HG02678 (cell line): ENCODE measurements at regions not wholly inside any gene's neighbourhood (a gene's known extent, or its start where the extent isn't known, plus 50 kb on each side); places are given as distances from the start of the nearest gene placed in this dataset.

ENCODE experiments used
- ATAC-seq: cut with Tn5 transposase; IDR thresholded peaks from one replicate; pipeline ENCODE4 v1.9.1; 2021; ENCODE audit warnings: mild to moderate bottlenecking, moderate library complexity; ENCODE audit not compliant: unreplicated experiment

DNA sequence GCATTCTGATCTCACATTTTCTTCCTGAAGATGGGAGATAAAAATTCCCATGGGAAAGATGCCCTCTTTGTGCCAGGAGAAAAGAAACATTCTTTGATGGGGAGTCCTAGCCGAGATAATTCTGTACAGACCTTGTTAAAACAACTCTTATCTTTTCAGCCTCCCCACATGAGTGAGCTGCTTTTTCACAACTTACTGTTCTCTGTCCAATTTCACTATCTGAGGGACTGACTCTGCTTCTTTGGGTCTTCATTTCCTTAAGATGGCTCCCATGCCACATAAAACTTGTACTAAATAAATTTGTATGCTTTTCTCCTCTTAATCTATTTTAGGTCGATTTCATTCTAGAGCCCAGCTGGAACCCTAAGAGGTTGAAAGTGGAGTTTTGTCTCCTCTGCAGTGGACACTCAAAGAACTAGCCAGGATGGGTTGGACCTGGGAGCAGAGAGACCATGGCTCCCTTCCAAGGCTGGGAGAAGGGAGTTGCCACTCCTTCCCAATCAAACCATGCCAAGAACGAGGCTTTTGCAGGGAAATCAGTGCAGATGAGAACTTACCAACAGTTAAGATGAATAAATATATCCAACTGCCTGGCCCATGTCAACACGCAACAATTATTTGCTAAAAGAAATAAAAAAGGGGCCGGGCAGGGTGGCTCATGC, 285.8 kb upstream of the SULF2 start:
- no peak for ATAC-seq

DNA sequence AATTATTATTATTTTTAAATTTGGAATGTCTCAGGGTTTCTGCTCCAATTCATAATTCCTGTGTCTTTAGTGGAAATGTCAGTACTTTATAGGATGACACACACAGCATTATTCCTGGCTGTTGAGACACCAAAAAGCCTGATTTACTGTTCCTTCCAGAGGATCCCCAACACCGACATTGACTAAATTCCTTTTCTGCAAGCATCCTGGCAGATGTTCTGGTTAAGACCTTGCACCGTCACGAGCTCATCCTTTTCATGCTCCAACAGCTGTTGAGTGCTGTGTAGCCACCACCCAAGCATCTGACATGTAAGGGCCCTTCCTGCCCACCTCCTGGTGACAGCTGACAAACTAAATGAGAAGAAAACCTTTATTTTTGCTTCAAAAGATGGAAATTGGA, 284.3 kb upstream of the SULF2 start:
- ATAC-seq, result no peak

DNA sequence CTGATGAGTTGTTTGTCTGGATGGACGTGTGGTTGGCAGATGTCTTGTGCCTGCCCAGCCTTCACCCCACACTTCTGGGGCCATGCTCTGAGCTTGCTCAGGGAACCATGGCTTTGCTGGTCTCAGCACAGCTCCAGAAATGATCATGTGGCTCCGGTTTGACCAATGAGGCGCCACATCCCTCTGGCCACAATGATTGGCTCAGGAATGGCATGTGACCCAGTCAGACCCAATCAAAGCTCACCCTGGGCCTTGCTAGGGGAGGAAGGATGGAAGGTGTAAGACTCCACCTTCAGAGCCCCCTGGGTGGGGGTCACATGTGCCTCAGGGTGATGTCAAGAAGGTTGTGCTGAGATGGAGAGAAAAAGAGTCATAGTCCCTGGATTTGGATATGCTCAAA, 281.6 kb upstream of the SULF2 start:
- no peak for ATAC-seq

DNA sequence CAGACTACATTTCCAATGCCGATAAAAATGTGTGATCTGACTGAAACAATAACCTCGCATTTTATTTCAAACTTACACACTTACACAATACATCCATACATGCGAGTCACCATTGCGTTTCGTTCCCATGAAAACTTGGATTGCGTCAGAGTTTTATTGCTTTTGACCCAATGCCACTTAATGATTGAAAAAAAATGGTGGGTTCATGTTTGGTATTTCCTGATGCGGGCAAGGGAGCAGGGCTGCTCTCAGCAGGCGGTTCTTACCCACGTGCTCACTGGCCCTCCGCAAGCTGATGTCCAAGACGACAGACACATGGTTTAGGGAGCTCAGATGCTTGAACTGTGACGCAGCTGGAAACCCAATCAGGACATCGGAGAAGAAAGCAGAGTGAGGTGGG, 281.0 kb upstream of the SULF2 start:
- no peak for ATAC-seq

DNA sequence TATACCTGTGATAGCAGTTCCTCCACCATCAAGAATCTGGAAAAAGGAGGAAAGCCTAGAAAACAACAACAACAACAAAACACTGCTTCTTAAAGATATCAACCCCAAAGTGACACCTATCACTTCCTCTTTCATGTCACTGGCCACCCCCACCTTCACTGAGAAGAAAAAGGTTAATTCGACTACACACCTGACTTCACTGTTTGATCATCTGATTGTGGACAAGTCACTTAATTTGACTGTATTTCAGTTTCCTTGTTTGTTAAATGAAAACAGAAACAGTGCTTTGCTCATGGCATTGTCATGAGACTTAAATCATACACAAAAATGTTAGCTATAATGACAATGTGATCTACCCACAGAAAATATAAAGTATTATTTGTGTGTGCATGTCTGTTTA, 280.6 kb upstream of the SULF2 start:
- ATAC-seq, result no peak

DNA sequence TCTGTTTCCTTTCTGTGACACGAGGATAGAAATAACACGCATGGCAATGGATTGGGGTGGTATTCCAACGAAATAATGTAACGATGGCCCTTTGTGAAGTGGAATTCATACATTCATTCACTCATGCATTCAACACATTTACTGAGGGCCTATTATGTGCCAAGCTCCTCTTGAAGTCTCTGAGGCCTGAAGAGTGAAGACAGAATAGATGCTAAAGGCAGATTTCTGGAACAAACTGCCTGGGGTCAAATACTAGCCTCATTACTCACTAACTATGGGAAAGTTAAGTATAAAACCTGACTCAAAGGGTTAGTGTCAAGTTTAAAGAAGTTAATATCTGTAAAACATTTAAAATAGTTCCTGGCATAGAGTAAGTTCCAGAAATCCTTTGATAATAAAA, 279.6 kb upstream of the SULF2 start:
- no peak for ATAC-seq

DNA sequence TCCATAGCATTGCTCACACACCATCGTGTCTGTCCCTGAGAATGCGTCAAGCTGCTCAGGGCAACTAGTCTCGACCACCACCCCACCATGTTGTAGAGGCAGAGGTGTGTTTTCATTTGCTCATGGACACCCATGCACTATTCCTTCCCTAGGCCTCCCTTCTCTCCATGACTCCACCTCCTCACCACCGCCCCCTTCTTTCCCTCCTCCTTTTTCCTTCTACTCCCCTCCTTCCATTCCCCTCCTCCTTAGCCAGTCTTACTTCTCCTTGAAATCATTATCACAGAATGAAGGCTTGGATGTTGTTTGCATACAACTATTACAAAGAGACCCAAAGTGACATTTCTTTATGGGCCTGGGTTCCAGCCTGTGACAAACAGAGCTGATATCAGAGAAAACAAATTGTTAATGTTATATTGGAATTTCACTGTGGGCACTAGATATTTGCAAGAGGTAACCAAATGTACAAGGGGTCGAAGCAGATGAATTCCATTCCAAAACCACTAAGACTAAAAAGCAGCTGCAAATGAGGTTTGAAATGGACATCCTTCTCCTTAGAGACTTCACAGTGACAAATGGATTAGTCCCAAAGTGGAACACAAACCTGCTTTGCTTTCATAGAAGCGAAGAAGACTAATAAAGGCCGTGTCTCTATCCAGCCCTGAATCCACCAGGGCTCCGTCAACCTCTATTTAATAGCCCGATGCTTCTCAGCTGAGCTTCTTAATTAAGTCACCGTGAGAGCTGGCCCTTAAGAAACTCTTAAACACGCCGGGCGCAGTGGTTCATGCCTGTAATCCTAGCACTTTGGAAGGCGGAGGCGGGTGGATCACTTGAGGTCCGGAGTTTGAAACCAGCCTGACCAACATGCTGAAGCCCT, 275.8 kb upstream of the SULF2 start:
- ATAC-seq, result no peak

DNA sequence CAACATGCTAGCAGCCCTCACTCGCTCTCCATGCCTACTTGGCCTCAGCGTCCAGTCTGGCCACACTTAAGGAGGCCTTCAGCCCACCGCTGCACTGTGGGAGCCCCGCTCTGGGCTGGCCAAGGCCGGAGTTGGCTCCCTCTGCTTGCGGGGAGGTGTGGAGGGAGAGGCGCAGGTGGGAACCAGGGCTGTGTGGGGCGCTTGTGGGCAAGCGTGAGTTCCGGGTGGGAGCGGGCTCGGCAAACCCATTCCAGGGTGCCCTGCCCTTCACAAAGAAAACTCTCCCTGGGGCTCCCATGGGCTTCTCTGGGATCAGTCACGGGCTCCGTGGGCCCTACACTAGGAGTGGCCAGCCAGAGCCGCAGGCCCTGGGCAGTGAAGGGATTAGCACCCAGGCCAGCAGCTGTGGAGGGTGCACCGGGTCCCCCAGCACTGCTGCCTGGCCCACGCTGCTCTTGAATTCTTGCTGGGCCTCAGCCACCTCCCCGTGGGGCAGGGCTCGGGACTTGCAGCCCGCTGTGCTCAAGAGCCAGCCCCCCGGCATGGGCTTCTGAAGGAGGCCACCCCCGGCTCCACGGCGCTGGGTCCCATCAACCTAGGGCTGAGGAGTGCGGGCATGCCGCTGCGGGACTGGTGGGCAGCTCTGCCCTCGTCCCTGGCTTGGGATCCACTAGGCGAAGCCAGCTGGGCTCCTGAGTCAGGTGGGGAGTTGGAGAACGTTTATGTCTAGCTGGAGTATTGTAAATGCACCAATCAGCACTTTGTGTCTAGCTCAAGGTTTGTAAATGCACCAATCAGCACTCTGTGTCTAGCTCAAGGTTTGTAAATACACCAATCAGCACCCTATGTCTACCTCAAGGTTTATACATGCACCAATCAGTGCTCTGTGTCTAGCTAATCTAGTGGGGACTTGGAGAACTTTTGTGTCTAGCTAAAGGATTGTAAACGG, 273.6 kb upstream of the SULF2 start:
- no peak for ATAC-seq

DNA sequence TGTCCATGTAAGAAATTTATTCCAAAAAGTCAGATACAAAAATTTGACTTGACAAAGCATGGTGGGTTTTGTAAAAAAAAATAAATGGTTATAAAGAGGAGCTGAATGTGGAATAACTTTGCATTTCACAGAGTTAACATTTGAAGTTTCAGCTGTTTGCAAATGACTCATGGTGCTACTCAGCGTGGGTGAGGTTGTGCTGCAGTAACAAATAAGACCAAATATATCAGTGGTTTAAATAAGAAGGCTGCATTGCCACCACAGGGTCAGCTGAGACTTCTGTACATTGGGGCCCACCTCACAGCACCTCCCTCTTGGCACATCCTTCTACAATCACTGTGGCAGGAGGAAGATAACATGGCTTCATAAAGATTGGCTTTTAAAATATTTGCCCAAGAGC, 272.5 kb upstream of the SULF2 start:
- ATAC-seq, result no peak

DNA sequence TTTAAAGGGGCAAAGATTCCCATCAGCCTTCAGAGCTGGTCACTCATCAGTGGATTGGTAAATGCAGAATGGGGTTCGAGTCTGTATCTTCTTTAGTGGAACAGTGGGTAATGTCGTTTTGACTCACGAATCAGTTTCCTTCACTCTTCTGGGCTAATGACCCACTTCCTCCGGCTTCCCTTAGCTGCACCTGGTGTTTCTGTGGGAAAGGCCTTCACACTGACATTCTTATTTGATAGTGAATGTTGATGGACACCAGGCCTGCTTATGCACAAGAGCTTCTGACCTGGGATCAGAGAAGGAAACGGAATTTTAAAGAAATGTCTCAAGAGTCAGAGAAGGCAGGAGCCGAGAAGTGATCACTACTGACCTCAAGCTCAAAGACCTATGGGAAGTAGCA, 272.0 kb upstream of the SULF2 start:
- no peak for ATAC-seq

DNA sequence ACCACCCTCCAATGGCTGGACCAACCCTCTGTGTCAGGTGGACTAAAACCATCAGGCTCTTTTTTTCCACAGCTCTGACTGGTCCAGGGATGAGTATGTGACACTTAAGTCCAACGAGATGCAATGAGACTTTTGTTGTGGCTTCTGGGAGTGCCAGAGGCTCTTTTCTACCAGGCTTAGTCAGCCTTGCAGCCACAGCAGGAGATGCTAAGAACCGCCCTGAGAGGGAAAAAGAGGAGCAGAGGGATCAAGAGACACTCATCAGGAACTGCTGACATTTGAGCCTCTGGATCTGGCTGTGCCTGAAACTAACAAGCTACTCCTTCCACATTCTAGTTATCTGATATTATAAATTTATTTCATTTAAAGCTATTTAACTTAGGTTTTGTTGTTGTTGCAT, 270.9 kb upstream of the SULF2 start:
- ATAC-seq, result no peak

DNA sequence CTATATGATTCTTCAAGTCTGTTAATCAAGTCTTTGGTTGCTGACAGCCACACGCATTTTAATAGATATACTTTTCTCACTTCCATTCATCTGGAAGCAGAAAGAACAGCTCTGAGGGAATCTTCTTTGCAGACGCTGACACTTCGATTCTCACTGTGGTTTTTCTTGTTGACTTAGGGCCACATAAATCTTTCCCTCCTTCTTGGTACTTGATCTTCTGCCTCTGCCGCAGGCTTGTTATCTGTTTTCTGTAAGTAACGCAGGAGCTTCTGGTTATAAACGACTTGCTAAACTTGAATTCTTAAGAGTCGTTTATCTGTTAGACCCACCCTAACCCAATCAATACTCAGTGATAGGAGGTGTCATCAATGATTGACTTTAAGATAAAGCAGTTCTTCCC, 268.8 kb upstream of the SULF2 start:
- ATAC-seq, result no peak

DNA sequence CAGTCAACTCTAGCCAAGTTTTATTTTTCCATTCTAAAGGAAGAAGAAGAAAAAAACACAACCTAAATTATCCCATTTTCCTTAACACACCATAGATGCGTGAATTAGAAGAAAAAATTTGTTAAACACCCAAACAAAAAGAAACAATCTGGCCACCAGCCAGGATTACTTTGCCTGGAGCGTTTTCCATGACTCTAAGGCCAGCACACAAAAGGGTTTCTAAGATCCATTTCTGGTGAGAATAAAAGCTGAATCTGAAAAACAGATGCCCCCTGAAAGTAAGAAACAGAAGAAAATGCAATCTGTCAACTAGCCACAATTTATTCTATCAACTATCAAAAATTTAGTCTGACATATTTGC, 267.2 kb upstream of the SULF2 start:
- ATAC-seq, result no peak

DNA sequence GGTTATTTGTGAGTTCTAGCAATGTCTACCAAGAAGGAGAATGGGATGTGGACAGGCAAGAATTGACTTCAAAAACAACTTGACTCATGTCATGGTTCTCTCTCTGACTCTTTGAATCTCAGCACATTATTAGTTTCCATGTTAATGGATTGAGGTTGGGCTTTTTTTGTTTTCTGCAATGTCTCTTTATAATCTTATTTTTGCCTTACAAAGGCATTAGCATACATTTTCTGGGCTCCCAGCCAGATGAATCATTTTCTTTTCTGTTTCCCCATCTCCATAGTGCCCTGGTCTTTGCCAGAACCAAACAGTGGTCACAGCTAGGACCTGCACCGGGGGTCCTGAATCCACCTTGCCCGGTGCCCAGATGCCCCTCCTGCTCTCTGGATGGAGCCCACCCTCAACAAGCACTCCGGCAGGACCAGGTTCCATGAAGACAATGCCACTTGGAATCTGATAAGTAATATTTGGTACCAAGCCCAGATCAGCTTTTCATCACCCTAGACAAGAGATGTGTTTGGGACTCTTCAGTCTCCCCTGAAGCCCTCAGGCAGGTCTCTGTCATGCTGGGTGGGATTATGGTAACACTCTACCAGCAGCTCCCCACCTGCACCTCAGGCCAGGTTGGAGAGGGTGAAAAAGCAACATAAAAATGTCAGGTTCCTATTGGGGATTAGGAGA, 266.7 kb upstream of the SULF2 start:
- ATAC-seq, result no peak

DNA sequence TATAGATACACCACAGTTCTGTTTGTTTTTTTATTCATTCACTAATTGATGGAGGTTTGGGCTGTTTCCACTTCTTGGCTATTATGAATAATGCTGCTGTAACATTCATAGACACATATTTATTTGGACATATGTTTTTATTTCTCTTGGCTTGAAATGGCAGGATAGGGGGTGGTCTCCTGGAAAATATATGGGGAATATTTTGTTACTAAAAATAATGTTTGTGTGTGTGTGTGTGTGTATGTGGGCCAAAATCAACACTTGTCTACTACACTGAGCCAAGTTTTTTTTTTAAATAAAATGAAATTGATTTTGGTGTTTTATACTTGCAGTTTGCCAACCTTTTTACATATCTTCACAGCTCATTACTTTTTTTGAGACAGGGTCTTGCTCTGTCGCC, 264.4 kb upstream of the SULF2 start:
- no peak for ATAC-seq

DNA sequence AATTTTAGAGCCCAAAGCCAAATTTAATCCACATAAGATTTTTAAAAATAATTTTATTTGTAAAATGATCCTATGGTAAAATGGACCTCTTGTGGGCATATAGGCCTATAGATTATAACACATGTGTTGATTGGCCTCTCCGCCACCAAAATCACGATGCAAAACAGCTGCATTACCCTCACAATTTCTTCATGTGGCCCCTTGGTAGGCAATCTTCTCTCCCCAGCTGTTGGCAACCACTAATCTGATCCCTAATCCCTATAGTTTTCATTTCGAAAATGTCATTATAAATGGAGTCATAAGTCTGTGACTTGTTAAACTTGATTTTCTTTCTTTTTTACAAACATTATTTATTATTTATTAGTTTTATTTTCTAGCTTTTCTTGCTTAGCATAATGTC, 263.9 kb upstream of the SULF2 start:
- no peak for ATAC-seq

DNA sequence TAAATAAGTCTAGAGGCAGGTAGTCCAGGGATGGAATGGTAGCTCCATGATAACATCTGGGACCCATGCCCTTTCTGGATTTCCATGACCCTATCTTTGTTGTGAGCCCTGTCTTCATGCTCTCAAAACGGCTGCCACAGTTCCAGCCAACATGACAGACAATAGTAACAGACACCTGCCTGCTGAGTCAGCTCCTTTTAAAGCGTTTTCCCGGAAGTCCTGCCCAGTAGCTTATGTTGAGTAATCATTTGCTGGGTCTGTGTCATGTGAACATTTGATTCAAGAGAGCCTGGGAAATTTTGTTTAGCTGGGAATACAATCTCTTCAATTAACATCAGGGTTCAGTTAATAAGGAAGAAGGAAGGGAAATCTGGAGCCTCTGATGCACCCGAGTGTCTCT, 262.2 kb upstream of the SULF2 start:
- no peak for ATAC-seq

DNA sequence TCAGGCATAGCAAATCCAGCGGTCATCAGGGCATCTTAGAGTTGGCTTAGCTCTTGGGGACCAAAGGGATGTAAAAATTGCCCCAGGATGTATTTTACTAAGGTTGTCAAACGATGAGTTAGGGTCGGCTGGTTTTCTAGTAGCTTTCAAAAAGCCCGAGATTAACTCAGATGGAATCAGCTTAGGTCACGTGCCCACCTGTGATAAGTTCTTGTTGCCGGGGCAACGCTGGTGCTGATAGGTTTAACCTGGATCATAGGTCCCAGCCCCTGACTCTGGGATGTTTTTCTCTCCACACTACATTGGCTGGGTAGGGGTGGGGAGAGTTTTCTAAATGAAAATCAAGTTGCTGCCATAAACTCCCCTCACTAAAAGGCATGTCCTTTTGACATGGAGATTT, 257.3 kb upstream of the SULF2 start:
- no peak for ATAC-seq

DNA sequence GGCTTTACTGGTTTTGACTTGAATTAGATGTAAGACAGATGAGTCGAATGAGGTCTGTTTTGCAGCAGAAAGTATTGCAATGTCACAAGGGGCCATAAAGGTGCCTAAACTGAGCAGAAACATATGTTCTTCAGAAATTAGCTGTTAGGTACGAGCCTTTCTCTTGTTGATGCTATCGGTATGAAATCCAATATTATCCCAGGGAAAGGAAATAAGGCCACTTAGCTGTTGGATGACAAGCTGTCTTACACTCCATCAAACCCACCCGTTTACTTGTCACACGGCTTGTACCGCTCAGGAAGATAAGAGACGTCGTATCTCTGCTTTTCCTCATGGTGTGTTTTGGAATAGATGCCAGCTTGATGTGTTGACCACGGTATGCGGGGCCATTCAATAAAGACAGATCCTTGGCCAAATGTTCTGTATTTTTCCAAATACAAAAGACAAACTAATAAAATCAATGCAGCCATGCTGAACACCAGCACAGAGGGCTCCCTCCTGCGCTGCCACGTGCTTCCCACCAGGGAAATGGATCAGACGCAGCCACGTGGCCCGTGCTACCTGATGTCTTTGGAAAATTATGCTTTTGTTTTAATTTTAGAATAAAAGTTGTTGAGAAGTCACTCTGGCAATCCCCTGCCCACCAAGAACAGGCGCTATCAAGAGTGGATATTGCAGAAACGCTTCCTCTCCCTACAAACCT, 255.9 kb upstream of the SULF2 start:
- ATAC-seq, result no peak

DNA sequence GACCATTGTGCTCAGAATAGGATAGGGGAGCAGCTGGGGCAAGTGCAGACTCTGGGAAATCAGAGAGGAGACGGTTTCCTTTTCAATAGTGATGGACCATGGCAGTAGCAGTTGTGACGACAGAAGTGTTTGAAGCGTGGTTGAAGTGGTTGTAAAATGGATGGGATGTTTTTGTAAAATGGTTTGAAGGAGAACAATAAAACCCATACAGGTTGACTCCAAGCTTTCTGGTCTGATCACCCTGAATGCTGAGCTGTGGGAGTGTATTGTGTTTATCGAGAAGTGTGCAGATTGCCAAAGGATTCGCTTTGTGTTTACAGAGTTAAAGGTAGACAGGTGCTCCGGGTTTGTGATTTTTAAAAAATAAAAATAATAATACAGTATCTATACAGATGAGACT, 255.2 kb upstream of the SULF2 start:
- no peak for ATAC-seq
